ACC112 (cell line): ENCODE measurements at regions not wholly inside any gene's neighbourhood (a gene's known extent, or its start where the extent isn't known, plus 50 kb on each side); places are given as distances from the start of the nearest gene placed in this dataset.

Experiments used
- H2AFZ ChIP-seq: fragments of 200-600 bp; sonication (generic); one replicate; pipeline ENCODE4 v1.6.0; 2017; ENCODE audit warnings: antibody characterized with exemption, low read length; ENCODE audit not compliant: unreplicated experiment
- H3K27ac ChIP-seq: fragments of 200-600 bp; sonication (generic); 2 replicates; pipeline ENCODE4 v1.5.1; 2014; ENCODE audit warnings: low read depth, mild to moderate bottlenecking, antibody characterized with exemption, low read length, moderate library complexity
- H3K27me3 ChIP-seq: fragments of 200-600 bp; sonication (generic); 2 replicates; pipeline ENCODE4 v1.6.1; 2014; ENCODE audit warnings: mild to moderate bottlenecking, antibody characterized with exemption, low read length, moderate library complexity, mixed read lengths; ENCODE audit not compliant: insufficient read depth
- H3K36me3 ChIP-seq: fragments of 200-600 bp; sonication (generic); 2 replicates; pipeline ENCODE4 v1.6.1; 2016; ENCODE audit warnings: mild to moderate bottlenecking, antibody characterized with exemption, low read length, moderate library complexity, mixed read lengths; ENCODE audit not compliant: insufficient read depth
- H3K4me1 ChIP-seq: fragments of 200-600 bp; sonication (generic); one replicate; pipeline ENCODE4 v1.6.1; 2016; ENCODE audit warnings: low read length, mixed read lengths; ENCODE audit not compliant: insufficient read depth, unreplicated experiment, control insufficient read depth
- H3K4me3 ChIP-seq: fragments of 200-600 bp; sonication (generic); 2 replicates; pipeline ENCODE4 v1.5.1; 2014; ENCODE audit warnings: mild to moderate bottlenecking, low read depth, low read length
- H3K79me2 ChIP-seq: fragments of 200-600 bp; sonication (generic); one replicate; pipeline ENCODE4 v1.6.0; 2016; ENCODE audit warnings: low read length; ENCODE audit not compliant: control insufficient read depth, unreplicated experiment, insufficient read depth

DNA sequence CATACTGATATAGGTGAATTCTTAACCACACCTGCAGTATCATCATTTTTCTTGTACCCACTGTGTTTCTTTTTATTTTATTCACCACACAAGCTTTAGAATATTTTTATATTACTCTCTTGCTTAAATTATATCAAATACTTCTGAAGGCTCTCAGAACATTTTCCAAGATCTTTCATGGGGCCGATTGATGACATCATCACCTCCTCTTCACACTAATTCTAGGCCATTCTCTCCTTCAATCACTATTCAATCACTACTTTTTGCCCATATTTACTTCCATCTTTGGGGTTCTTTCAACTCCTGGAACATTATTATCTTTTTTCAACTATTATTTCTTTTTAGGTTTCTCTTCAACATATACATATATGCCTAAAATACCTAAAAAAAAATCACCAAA is 1438.8 kb upstream of the ALCAM start:
- Histone ChIP-seq H2AFZ (no peak overlapping the region), H3K4me3 (no peak overlapping the region)

DNA sequence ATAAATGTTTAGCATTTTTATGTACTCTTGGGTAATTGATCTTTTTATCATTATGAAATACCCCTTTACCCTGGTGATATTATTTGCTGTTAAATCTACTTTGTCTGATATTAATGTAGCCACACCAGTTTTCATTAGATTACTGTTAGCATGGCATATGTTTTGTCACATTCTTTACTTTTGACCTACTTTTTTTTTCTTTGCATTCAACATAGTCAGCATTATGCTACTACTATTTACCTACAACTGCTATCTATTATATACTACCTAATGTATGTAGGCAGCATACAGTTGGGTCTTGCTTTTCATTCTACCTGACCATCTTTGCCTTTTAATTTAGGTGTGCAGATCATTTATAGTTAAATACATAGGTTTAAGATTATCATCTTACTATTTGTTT is 1429.6 kb upstream of the ALCAM start:
- no peaks in the 10 kb centered on the region for H3K4me1 ChIP-seq
- H3K27ac ChIP-seq, result no peak overlapping the region
- no peaks in the 10 kb centered on the region for H3K79me2 ChIP-seq
- H3K4me3 ChIP-seq, result no peak overlapping the region
- H3K36me3 ChIP-seq, result no peaks in the 10 kb centered on the region
- H2AFZ ChIP-seq, result no peak overlapping the region
- H3K27me3 ChIP-seq, result peaks cover 9% of the 10 kb centered on the region

More for the DNA sequence above, 1438.8 kb upstream of the ALCAM start:
- H3K27me3 ChIP-seq, result peaks cover 12% of the 10 kb centered on the region; the same call in 1 of the 2 replicates
- H3K79me2 ChIP-seq, result no peaks in the 10 kb centered on the region
- no peaks in the 10 kb centered on the region for H3K36me3 ChIP-seq
- H3K4me1 ChIP-seq, result no peaks in the 10 kb centered on the region
- no peak overlapping the region for H3K27ac ChIP-seq

DNA sequence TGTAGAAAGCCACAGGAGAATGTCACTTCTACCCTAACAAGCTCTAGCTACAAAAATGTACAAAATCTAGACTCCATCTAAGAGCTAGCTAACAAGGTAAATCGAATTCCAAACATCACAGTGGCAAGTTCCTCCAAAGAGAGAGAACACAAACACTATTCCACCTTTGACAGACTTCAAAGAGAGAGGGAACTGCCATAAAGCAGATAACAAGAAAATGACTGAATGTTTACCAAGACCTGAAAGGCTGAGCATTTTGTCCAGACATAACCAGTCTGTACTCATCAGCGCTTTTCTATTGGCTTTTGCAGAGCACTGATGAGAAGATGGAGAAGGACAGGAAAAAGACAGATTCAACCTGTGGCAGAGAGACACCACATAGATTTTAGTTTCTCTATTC is 1419.6 kb upstream of the ALCAM start:
- Histone ChIP-seq H3K27me3 (no peaks in the 10 kb centered on the region; the same call in 1 of the 2 replicates), H3K4me3 (no peak overlapping the region), H3K36me3 (no peaks in the 10 kb centered on the region), H3K27ac (no peak overlapping the region), H2AFZ (no peak overlapping the region), H3K4me1 (no peaks in the 10 kb centered on the region), H3K79me2 (no peaks in the 10 kb centered on the region)

DNA sequence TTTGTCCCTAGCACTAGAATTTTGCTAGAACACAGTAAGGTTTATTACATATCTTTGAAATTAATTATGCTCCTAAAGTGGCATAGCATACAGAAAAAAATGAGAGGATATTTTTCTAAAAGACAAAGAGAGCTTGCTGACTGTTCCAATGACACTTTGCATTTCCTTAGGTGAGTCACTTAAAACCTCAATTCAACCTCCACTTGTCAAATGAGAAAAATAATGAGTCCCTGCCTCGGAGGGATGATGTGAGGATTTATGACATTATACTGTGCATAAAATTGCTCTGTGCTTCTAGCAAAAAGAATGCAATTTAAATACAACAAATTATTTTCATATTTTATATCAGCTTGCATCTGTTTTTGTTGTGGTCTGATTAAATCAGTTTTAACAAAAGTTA is 1417.0 kb upstream of the ALCAM start:
- Histone ChIP-seq H3K36me3 (no peaks in the 10 kb centered on the region), H2AFZ (no peak overlapping the region), H3K4me1 (no peaks in the 10 kb centered on the region), H3K4me3 (no peak overlapping the region), H3K27me3 (no peaks in the 10 kb centered on the region), H3K27ac (no peak overlapping the region), H3K79me2 (no peaks in the 10 kb centered on the region)

DNA sequence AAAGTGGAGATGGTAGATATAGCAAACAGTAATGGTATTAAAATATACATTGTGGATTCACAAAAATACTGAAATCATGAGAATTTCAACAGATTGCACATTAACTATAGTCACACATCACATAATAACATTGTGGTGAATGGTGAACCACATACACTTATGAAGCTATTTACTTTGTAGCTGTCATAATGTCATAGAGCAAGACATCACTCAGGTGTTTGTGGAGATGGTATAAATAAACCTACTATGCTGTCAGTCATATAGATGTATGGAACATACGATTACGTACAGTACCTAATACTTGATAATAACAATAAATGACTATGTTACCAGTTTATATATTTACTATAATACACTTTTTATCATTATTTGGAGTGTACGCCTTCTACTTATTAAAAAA is 1416.0 kb upstream of the ALCAM start:
- no peaks in the 10 kb centered on the region for H3K4me1 ChIP-seq
- H3K79me2 ChIP-seq, result no peaks in the 10 kb centered on the region
- no peak overlapping the region for H3K27ac ChIP-seq
- no peak overlapping the region for H2AFZ ChIP-seq
- no peaks in the 10 kb centered on the region for H3K27me3 ChIP-seq
- no peaks in the 10 kb centered on the region for H3K36me3 ChIP-seq
- no peak overlapping the region for H3K4me3 ChIP-seq

DNA sequence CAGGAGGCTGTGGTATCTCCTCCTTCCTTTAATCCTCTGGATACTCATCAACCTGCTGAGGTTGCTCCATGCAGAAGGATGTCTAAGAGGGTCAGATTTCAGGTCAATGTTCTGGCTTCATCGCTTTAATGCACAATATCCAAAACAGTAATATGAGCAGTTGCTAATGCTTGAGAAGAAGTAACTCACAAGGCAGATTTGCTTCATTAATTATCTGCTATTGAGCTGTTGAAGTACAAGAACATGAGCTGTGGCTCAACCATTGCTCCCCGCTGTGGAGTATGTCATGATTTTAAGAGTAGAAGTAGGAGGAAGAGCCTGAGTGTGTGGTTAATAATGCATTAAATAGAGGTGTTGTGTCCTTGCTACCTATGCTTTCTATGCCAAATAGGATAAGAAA is 1412.9 kb upstream of the ALCAM start:
- Histone ChIP-seq H3K79me2 (no peaks in the 10 kb centered on the region), H2AFZ (no peak overlapping the region), H3K27ac (no peak overlapping the region), H3K4me3 (no peak overlapping the region), H3K27me3 (no peaks in the 10 kb centered on the region), H3K4me1 (no peaks in the 10 kb centered on the region), H3K36me3 (no peaks in the 10 kb centered on the region)

DNA sequence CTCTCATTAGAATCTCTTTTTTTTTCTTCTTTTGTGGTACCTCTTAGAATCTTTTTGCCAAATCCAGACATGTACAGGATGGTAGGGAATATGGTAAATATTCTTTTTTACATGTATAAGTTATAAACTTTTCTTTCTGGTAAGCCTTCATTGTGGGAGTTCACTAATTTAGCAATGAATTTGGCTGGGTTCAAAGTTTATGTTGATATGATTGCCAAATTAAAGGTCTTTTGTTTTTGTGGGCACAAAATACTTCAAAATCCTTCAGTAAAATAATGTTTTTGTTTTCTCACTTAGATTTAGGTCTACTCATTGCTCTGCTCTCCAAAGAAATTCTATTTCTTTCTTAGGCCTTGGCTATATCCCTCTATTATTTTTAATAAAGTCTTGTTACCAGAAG is 1405.9 kb upstream of the ALCAM start:
- no peak overlapping the region for H3K27ac ChIP-seq
- no peak overlapping the region for H3K4me3 ChIP-seq
- H2AFZ ChIP-seq, result no peak overlapping the region
- H3K36me3 ChIP-seq, result no peaks in the 10 kb centered on the region
- H3K79me2 ChIP-seq, result no peaks in the 10 kb centered on the region
- H3K4me1 ChIP-seq, result no peaks in the 10 kb centered on the region
- H3K27me3 ChIP-seq, result 0 out of 2 replicates have a peak, but pooled peaks cover 4% of the 10 kb centered on the region

DNA sequence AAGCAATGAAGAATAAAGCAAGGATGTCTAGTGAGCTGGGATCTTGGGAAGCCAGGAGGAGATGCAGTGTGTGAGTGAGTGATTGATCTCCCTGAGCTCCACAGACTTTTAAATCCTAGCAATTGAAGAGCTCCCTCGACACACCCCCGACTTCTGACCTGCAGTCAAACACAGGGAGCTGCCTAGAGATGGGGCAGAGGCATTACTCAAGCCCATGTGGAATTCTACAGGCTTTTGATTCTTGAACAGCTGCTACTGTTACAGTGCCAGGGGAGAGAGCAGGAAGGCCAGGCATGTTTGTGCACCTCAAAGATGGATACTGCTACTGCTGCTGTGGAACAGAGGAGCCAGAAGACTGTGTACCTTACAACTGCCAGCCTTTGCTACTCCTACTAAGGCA is 1403.1 kb upstream of the ALCAM start:
- H3K27me3 ChIP-seq, result 0 out of 2 replicates have a peak, but pooled peaks cover 4% of the 10 kb centered on the region
- H3K4me3 ChIP-seq, result no peak overlapping the region
- H3K4me1 ChIP-seq, result no peaks in the 10 kb centered on the region
- no peaks in the 10 kb centered on the region for H3K36me3 ChIP-seq
- H3K79me2 ChIP-seq, result no peaks in the 10 kb centered on the region
- H2AFZ ChIP-seq, result no peak overlapping the region
- H3K27ac ChIP-seq, result no peak overlapping the region

DNA sequence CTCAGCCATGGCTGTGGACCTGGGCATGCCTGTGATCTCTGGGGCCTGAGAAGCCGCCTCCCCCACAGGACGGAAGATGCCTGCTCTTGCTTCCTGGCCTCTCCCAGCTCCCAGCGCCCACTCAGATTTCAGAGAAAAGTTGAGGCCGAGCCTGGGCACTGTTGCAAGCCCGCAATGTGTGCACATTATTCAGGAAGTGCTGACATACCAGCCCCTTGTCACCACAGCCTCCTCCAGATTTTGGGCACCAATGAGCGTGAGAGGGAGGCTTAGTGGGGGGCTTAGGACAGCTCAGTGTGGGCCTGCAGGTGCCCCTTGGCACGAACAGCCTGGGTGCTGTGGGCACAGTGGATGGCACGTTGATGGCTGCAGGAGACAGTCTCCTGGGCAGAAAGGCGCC is 1400.9 kb upstream of the ALCAM start:
- Histone ChIP-seq H3K4me3 (no peak overlapping the region), H2AFZ (no peak overlapping the region), H3K27ac (no peak overlapping the region), H3K36me3 (no peaks in the 10 kb centered on the region), H3K4me1 (no peaks in the 10 kb centered on the region), H3K79me2 (no peaks in the 10 kb centered on the region), H3K27me3 (0 out of 2 replicates have a peak, but pooled peaks cover 4% of the 10 kb centered on the region)

DNA sequence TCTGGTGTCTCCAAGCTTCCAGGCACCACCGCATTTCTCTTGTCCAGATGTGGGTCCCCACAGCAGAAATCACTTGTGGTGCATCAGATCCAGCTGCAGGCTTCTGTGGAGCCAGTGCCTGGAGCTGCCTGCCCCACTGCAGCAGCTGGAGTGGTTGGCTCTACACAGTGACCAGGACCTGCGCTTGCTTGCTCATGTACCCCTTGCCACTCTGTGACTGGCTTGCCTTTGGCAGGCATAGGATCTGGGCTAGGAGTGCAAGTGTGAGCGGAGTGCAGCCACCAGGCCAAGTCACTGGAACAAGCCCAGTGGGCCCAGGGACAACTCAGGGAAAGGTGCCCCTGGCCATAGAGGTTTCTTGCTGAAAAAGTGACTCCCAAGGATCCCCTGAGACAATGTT is 1400.0 kb upstream of the ALCAM start:
- no peaks in the 10 kb centered on the region for H3K79me2 ChIP-seq

DNA sequence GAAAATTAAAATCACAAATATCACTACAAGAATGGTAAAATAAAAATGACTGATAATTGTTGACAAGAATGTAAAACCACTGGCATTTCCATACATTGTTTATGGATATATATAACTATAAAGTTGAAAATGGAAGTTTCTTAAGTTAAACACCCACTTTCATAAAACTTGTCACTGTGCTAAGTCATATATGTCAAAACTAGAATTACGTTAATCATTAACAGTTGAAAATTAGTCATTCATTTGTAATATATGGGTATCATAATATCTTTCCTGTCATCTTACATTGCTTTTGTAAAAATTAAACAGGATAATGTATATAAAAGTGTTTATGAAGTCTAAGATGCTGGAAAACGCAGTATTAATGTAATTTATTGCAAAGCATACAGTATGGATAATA is 1398.6 kb upstream of the ALCAM start:
- no peak overlapping the region for H3K4me3 ChIP-seq
- H2AFZ ChIP-seq, result no peak overlapping the region
- H3K79me2 ChIP-seq, result no peaks in the 10 kb centered on the region
- peaks cover 11% of the 10 kb centered on the region; the same call in 1 of the 2 replicates for H3K27me3 ChIP-seq
- H3K36me3 ChIP-seq, result no peaks in the 10 kb centered on the region
- H3K27ac ChIP-seq, result no peak overlapping the region
- no peaks in the 10 kb centered on the region for H3K4me1 ChIP-seq

More for the DNA sequence above, 1400.0 kb upstream of the ALCAM start:
- Histone ChIP-seq H3K4me1 (no peaks in the 10 kb centered on the region), H2AFZ (no peak overlapping the region), H3K27me3 (0 out of 2 replicates have a peak, but pooled peaks cover 9% of the 10 kb centered on the region), H3K27ac (no peak overlapping the region), H3K36me3 (no peaks in the 10 kb centered on the region), H3K4me3 (no peak overlapping the region)
